Astrocyte of the spinal cord (primary cell): ENCODE measurements at regions not wholly inside any gene's neighbourhood (a gene's known extent, or its start where the extent isn't known, plus 50 kb on each side); places are given as distances from the start of the nearest gene placed in this dataset.

ENCODE experiments used
- DNase-seq: peaks from one replicate; pipeline ENCODE4 v3.0.0; 2011; ENCODE audit warnings: low read depth, low spot score
- H3K4me3 ChIP-seq: 2 replicates; pipeline ENCODE4 v1.5.1; 2011; ENCODE audit warnings: low read depth, mild to moderate bottlenecking, low read length, moderate library complexity
- CTCF ChIP-seq: IDR thresholded peaks from 2 replicates; pipeline ENCODE4 v1.5.1; 2012; ENCODE audit warnings: low read depth, mild to moderate bottlenecking, low read length, inconsistent platforms
- in situ Hi-C: cut with HindIII; loops from 2 replicates; pipeline ENCODE4 v1.10.0; 2017; ENCODE audit warnings: low sequenced_read_pairs

- TF ChIP-seq CTCF = no peak
- no peak for DNase-seq
- no peak overlapping the region for H3K4me3 ChIP-seq
- in situ Hi-C loops = no loop called here
Observed at GRCh38 chr6:139431602-139431956, 57.1 kb upstream of the CITED2 start.

- no peak for TF ChIP-seq CTCF
- DNase-seq = no peak
- in situ Hi-C loops = no loop called here
- no peak overlapping the region for H3K4me3 ChIP-seq
Observed at GRCh38 chr6:139430899-139431601, 56.6 kb upstream of the CITED2 start.

- in situ Hi-C loops = no loop called here
- H3K4me3 ChIP-seq = no peak overlapping the region
- no peak for TF ChIP-seq CTCF
- DNase-seq = no peak
Observed at GRCh38 chr6:139429580-139430145, 55.2 kb upstream of the CITED2 start.

- no peak overlapping the region for H3K4me3 ChIP-seq
- no peak for TF ChIP-seq CTCF
- DNase-seq = no peak
- in situ Hi-C loops = no loop called here
Observed at GRCh38 chr6:139427199-139427598, 52.8 kb upstream of the CITED2 start.

GRCh38 chr6:139426795-139427194, 52.3 kb upstream of the CITED2 start:
- in situ Hi-C loops = no loop called here
- no peak for TF ChIP-seq CTCF
- DNase-seq = no peak
- H3K4me3 ChIP-seq = no peak overlapping the region

- no peak for DNase-seq
- no peak for TF ChIP-seq CTCF
- no peak overlapping the region for H3K4me3 ChIP-seq
- in situ Hi-C loops = no loop called here
Observed at GRCh38 chr6:139425780-139426179, 51.3 kb upstream of the CITED2 start.
